Caco-2 (cell line): ENCODE measurements at regions not wholly inside any gene's neighbourhood (a gene's known extent, or its start where the extent isn't known, plus 50 kb on each side); places are given as distances from the start of the nearest gene placed in this dataset.
"Not testable (repeated sequence)": the region's sequence is repeated elsewhere in the genome, so short reads cannot be mapped to it uniquely, and the experiment has no call there.

ENCODE experiments used
- BruUV-seq: library from RNA; stranded (reverse); fragments of 400-500 nt; replicated peaks from 2 replicates; lab custom pipeline; 2021; lab: Mats Ljungman, UMichigan
- CTCF ChIA-PET: fragments of 300-600 bp; sonication (Branson Sonifier 250); formaldehyde crosslinking; loops from one replicate; lab custom pipeline; 2022; ENCODE audit warnings: antibody characterized with exemption; lab: Charles Lee
- POLR2A ChIA-PET: fragments of 300-600 bp; sonication (Branson Sonifier 250); formaldehyde crosslinking; loops from one replicate; lab custom pipeline; 2022; ENCODE audit warnings: antibody characterized with exemption; lab: Charles Lee
- DNase-seq, 2 experiments: peaks; one replicate each; pipeline versions ENCODE4 v3.0.0 to v3.0.0-alpha.2; 2020 to 2022
- H3K27me3 ChIP-seq: replicated peaks from 2 replicates; pipeline ENCODE4 v1.6.0; 2011; ENCODE audit warnings: low read length; ENCODE audit not compliant: control insufficient read depth, insufficient read depth
- H3K36me3 ChIP-seq: 2 replicates; pipeline ENCODE4 v1.5.1; 2011; ENCODE audit warnings: low read length; ENCODE audit not compliant: control insufficient read depth, insufficient read depth
- H3K4me1 ChIP-seq: fragments of 250-450 bp; sonication (Bioruptor Pico); 2 replicates; pipeline ENCODE4 v1.5.1; 2020; ENCODE audit warnings: mild to moderate bottlenecking
- H3K4me3 ChIP-seq: 2 replicates; pipeline ENCODE4 v1.5.1; 2011; ENCODE audit warnings: low read depth, mild to moderate bottlenecking, control low read depth, low read length
- H3K9me3 ChIP-seq: fragments of 250-450 bp; sonication (Bioruptor Pico); 2 replicates; pipeline ENCODE4 v1.5.1; 2020; ENCODE audit warnings: mild to moderate bottlenecking, moderate library complexity
- H3K27ac Mint-ChIP-seq: one replicate; pipeline ENCODE4 v1.8.0; 2022; ENCODE audit warnings: mixed read lengths; ENCODE audit not compliant: unreplicated experiment
- H3K27me3 Mint-ChIP-seq: one replicate; pipeline ENCODE4 v1.8.0; 2022; ENCODE audit warnings: mixed read lengths; ENCODE audit not compliant: insufficient read depth, unreplicated experiment
- H3K36me3 Mint-ChIP-seq: one replicate; pipeline ENCODE4 v1.8.0; 2022; ENCODE audit warnings: mild to moderate bottlenecking, mixed read lengths; ENCODE audit not compliant: insufficient read depth, unreplicated experiment
- H3K4me1 Mint-ChIP-seq: one replicate; pipeline ENCODE4 v1.8.0; 2022; ENCODE audit warnings: low read depth, mixed read lengths; ENCODE audit not compliant: unreplicated experiment
- H3K4me3 Mint-ChIP-seq: one replicate; pipeline ENCODE4 v1.8.0; 2022; ENCODE audit warnings: mild to moderate bottlenecking, moderate library complexity, mixed read lengths; ENCODE audit not compliant: unreplicated experiment
- H3K9me3 Mint-ChIP-seq: one replicate; pipeline ENCODE4 v1.8.0; 2022; ENCODE audit warnings: mixed read lengths; ENCODE audit not compliant: unreplicated experiment
- intact Hi-C: fragments of 100-400 bp; cut with micrococcal nuclease; formaldehyde crosslinking; loops from one replicate; pipeline ENCODE4 v1.10.0; 2022; ENCODE audit not compliant: unreplicated experiment
- TF ChIP-seq, protein P1 (sequence below), 2 experiments: fragments of 200-600 bp in 1 of 2; IDR thresholded peaks; 1 replicate in 1 of 2; 2 replicates in 1 of 2; pipeline versions ENCODE4 v1.5.1 to v1.8.0; 2011 to 2022; ENCODE audit warnings: antibody characterized with exemption in 1 of 2, control low read depth in 1 of 2, inconsistent platforms in 1 of 2, low read depth in 1 of 2, low read length in 1 of 2, mild to moderate bottlenecking in 1 of 2, moderate library complexity in 1 of 2; ENCODE audit not compliant: insufficient read depth in 1 of 2, severe bottlenecking in 1 of 2, unreplicated experiment in 1 of 2

DNA sequence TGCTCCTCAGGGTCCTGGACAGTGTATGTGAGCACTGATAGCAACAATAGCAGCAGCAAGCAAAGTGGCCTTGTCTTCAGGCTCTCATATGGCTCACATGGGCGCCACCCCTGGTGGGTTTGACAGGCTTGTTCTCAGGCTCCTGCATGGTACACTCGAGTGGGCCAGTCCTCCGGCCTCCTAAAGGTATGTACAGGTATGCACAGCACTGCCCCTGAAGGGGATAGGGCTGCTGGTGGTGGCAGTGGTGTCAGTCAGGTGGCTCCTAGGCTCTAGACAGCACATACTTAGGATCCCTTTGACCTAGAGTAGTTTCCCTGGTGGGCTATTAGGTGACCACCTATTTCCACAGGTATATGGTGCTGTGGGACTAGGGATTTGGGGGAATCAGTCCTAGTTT lies 79.8 kb downstream of the LGALS9B start:
- H3K36me3 ChIP-seq, H3K27ac Mint-ChIP-seq, BruUV-seq, H3K4me3 ChIP-seq, H3K4me1 ChIP-seq, H3K9me3 ChIP-seq, intact Hi-C loops, DNase-seq, H3K4me3 Mint-ChIP-seq, POLR2A ChIA-PET, H3K4me1 Mint-ChIP-seq, H3K27me3 ChIP-seq, H3K27me3 Mint-ChIP-seq, CTCF ChIA-PET, H3K9me3 Mint-ChIP-seq, H3K36me3 Mint-ChIP-seq: not testable (repeated sequence)

DNA sequence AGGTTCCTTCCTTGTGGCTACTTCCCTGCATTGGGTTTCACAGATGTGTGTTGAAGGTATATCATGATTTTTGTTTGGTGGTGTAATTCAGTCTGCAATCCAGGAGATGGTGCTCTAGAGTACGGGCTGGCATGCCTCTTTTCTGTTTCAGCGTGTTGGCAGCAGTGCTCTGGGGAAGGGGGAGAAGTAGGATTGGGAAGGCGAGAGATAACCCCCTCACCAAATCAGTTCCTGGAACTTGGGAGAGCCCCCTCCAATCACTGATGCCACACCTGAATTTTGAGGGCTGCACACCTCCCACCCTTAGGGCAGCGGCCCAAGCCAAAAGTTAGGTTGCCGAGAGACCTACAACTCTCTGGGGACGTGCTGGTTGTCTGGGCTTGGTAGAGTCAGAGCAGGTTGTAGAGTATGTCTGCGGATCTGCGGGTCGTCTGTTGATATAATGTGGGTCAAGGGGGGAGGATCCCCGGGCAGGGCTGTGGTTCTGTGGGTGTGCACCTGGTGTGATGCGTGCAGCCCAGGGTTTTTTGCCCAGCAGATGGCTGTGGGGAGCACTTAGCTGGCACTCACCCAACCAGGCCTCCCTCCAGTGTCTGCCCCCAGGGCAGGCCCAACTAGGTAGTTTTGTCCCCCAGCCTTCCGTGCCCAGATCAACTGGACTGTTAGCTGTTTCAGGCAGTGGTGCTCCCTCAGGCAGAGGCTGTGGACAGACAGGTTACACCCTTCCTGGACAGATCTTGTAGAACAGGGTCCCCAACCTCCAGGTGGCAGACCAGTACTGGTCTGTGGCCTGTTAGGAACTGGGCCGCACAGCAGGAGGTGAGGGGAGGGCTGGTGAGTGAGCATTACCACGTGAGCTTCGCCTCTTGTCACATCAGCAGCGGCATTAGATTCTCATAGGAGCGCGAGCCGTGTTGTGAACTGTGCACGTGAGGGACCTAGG lies 85.7 kb downstream of the LGALS9B start:
- H3K9me3 Mint-ChIP-seq, H3K4me3 Mint-ChIP-seq, H3K4me1 ChIP-seq, BruUV-seq, intact Hi-C loops, H3K27me3 ChIP-seq, H3K36me3 ChIP-seq, POLR2A ChIA-PET, H3K9me3 ChIP-seq, CTCF ChIA-PET, H3K27me3 Mint-ChIP-seq, H3K4me3 ChIP-seq, H3K36me3 Mint-ChIP-seq: not testable (repeated sequence)
- Mint-ChIP-seq H3K4me1 (peaks cover 11% of the 10 kb centered on the region), H3K27ac (peak overlapping the region; percentile 21)
- TF ChIP-seq, protein P1, sequence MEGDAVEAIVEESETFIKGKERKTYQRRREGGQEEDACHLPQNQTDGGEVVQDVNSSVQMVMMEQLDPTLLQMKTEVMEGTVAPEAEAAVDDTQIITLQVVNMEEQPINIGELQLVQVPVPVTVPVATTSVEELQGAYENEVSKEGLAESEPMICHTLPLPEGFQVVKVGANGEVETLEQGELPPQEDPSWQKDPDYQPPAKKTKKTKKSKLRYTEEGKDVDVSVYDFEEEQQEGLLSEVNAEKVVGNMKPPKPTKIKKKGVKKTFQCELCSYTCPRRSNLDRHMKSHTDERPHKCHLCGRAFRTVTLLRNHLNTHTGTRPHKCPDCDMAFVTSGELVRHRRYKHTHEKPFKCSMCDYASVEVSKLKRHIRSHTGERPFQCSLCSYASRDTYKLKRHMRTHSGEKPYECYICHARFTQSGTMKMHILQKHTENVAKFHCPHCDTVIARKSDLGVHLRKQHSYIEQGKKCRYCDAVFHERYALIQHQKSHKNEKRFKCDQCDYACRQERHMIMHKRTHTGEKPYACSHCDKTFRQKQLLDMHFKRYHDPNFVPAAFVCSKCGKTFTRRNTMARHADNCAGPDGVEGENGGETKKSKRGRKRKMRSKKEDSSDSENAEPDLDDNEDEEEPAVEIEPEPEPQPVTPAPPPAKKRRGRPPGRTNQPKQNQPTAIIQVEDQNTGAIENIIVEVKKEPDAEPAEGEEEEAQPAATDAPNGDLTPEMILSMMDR (IDR thresholded peaks at IDR 0.05; ENCODE audit: insufficient read depth in 1 of 2, low read depth in 1 of 2, low read length in 1 of 2, severe bottlenecking in 1 of 2, unreplicated experiment in 1 of 2), result peak; percentile 46 to 66
- DNase-seq, result peak; percentile 33 to 42

DNA sequence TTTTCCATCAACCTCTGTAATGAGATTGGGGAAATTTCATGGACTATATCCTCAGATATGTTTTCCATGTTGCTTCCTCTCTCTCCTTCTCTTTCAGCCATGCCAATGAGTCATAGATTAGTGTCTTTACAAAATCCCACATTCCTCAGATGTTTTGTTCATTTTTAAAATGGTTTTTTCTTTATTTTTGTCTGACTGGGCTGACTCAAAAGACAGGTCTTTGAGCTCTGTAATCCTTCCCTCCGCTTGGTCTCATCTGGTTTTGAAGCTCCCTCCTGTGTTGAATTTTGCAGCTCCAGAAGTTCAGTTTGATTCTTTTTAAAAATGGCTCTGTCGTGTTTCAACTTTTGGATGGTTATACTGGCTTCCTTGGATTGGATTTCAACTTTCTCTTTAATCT lies 86.7 kb downstream of the LGALS9B start:
- H3K9me3 ChIP-seq, H3K36me3 Mint-ChIP-seq, DNase-seq, BruUV-seq, intact Hi-C loops, H3K4me3 ChIP-seq, H3K9me3 Mint-ChIP-seq, H3K27me3 Mint-ChIP-seq, H3K4me1 ChIP-seq, CTCF ChIA-PET, H3K27ac Mint-ChIP-seq, H3K27me3 ChIP-seq, H3K36me3 ChIP-seq, H3K4me3 Mint-ChIP-seq, POLR2A ChIA-PET: not testable (repeated sequence)
- H3K4me1 Mint-ChIP-seq, result peaks cover 11% of the 10 kb centered on the region

DNA sequence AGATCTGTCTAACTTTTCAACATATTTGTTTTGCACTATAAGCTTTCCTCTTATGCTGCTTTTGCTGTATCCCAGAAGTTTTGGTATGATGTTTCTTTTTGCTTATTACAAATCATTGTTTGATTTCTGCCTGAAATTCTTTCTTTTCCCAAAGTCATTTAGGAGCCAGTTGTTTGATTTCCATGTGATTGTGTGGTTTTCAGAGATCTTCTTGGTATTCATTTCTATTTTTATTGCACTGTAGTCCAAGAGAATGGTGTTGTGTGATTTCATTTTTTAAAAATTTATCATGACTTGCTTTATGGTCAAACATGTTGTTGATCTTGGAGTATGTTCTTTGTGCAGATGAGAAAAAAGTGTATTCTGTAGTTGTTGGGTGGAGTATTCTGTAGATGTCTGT lies 88.1 kb downstream of the LGALS9B start:
- H3K36me3 Mint-ChIP-seq, H3K9me3 ChIP-seq, H3K27me3 Mint-ChIP-seq, H3K9me3 Mint-ChIP-seq, POLR2A ChIA-PET, H3K36me3 ChIP-seq, H3K27ac Mint-ChIP-seq, H3K4me3 Mint-ChIP-seq, H3K4me3 ChIP-seq, CTCF ChIA-PET, H3K4me1 ChIP-seq, BruUV-seq, H3K27me3 ChIP-seq, intact Hi-C loops, DNase-seq: not testable (repeated sequence)
- peaks cover 11% of the 10 kb centered on the region for H3K4me1 Mint-ChIP-seq

DNA sequence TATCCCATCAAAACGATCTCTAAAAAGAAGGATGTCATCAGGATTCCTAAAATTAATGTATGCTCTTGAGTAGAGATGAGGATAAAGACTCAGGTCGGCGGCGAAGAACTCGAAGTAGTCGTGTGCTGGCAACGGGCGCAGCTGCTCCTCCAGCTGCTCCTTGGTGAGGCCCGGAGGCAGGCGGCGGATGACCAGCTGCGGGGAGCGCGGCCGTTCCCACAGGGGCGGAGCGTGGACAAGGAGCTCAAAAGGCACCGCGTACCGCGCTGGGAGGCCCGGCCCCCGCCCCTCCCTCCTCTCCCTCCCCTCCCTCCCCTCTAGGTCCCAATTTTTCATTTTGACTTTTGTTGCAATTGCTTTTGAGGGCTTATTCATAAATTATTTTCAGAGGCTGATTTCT lies 90.7 kb downstream of the LGALS9B start:
- intact Hi-C loops, H3K4me1 ChIP-seq, BruUV-seq, H3K27ac Mint-ChIP-seq, H3K36me3 Mint-ChIP-seq, H3K4me3 ChIP-seq, H3K27me3 ChIP-seq, DNase-seq, POLR2A ChIA-PET, H3K4me3 Mint-ChIP-seq, H3K27me3 Mint-ChIP-seq, H3K36me3 ChIP-seq, H3K9me3 ChIP-seq, H3K9me3 Mint-ChIP-seq: not testable (repeated sequence)
- CTCF ChIA-PET, result interaction anchor here (0.7 kb wide), 1 partner anchor 176 kb away, joined by 3 read pairs; no protein-coding TSS in a partner anchor
- H3K4me1 Mint-ChIP-seq, result peaks cover 11% of the 10 kb centered on the region

DNA sequence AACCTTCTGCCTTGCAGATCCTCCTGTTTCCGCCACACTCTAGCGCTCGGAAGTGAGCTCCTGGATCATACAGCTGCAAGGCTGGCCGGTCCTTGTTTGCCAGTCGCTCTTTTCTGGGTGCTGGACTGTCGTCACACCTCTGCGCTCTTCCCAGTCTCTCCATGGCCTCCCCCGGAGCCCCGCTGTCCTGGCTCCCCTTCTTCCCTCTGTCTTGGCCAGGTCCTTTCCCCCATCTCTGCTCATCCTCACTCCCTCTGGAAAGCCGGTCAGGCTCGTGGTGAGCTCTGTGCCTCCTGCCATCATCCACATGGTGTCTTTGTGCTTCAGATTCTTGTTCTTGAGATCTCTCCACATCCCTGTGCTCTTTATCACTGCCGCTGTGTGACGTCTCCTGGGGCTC lies 91.6 kb downstream of the LGALS9B start:
- H3K36me3 Mint-ChIP-seq, H3K9me3 Mint-ChIP-seq, H3K4me1 ChIP-seq, H3K27ac Mint-ChIP-seq, H3K27me3 ChIP-seq, H3K4me1 Mint-ChIP-seq, POLR2A ChIA-PET, CTCF ChIA-PET, BruUV-seq, DNase-seq, H3K36me3 ChIP-seq, H3K4me3 Mint-ChIP-seq, H3K4me3 ChIP-seq, intact Hi-C loops, H3K27me3 Mint-ChIP-seq, H3K9me3 ChIP-seq: not testable (repeated sequence)
